Smooth muscle cell (in vitro differentiated cells): ENCODE measurements at regions not wholly inside any gene's neighbourhood (a gene's known extent, or its start where the extent isn't known, plus 50 kb on each side); places are given as distances from the start of the nearest gene placed in this dataset.

Source experiments
- DNase-seq: peaks from one replicate; lab custom pipeline; 2025; ENCODE audit not compliant: unreplicated experiment; lab: John Stamatoyannopoulos, UW
- H2AFZ ChIP-seq: fragments of 200-600 bp; sonication (generic); 2 replicates; pipeline ENCODE4 v1.6.0; 2016; ENCODE audit warnings: antibody characterized with exemption, low read depth, mild to moderate bottlenecking
- H3F3A ChIP-seq: fragments of 200-600 bp; sonication (generic); 2 replicates; pipeline ENCODE4 v1.6.0; 2017; ENCODE audit warnings: antibody characterized with exemption, low read depth
- H3K27ac ChIP-seq: fragments of 200-600 bp; sonication (generic); 2 replicates; pipeline ENCODE4 v1.5.1; 2016; ENCODE audit warnings: low read depth, mild to moderate bottlenecking
- H3K27me3 ChIP-seq: fragments of 200-600 bp; sonication (generic); 2 replicates; pipeline ENCODE4 v1.6.1; 2016; ENCODE audit warnings: low read depth, mild to moderate bottlenecking
- H3K36me3 ChIP-seq: fragments of 200-600 bp; sonication (generic); 2 replicates; pipeline ENCODE4 v1.5.1; 2016; ENCODE audit warnings: low read depth
- H3K4me1 ChIP-seq: fragments of 200-600 bp; sonication (generic); 2 replicates; pipeline ENCODE4 v1.5.1; 2016; ENCODE audit warnings: low read depth
- H3K4me2 ChIP-seq: fragments of 200-600 bp; sonication (generic); 2 replicates; pipeline ENCODE4 v1.6.0; 2016; ENCODE audit warnings: mild to moderate bottlenecking
- H3K4me3 ChIP-seq: fragments of 200-600 bp; sonication (generic); 2 replicates; pipeline ENCODE4 v1.5.1; 2016; ENCODE audit warnings: mild to moderate bottlenecking
- H3K79me2 ChIP-seq: fragments of 200-600 bp; sonication (generic); 2 replicates; pipeline ENCODE4 v1.6.0; 2016; ENCODE audit warnings: low read depth, mild to moderate bottlenecking
- H3K9ac ChIP-seq: fragments of 200-600 bp; sonication (generic); 2 replicates; pipeline ENCODE4 v1.6.0; 2016; ENCODE audit warnings: low read depth
- H3K9me3 ChIP-seq: fragments of 200-600 bp; sonication (generic); replicated peaks from 2 replicates; pipeline ENCODE4 v1.5.1; 2016; ENCODE audit warnings: low read depth
- H4K20me1 ChIP-seq: fragments of 200-600 bp; sonication (generic); 2 replicates; pipeline ENCODE4 v1.6.0; 2016; ENCODE audit warnings: low read depth
- WGBS: methylation state at CpG from one replicate; pipeline ENCODE4 v1.1.7; 2016; ENCODE audit warnings: low lambda C conversion rate; 5-methylcytosine and 5-hydroxymethylcytosine counted together
- TF ChIP-seq, protein P1 (sequence below): fragments of 200-600 bp; sonication (generic); IDR thresholded peaks from 2 replicates; pipeline ENCODE4 v1.5.1; 2017; ENCODE audit warnings: borderline replicate concordance, mild to moderate bottlenecking, antibody characterized with exemption; ENCODE audit not compliant: insufficient read depth, poor library complexity, severe bottlenecking

DNA sequence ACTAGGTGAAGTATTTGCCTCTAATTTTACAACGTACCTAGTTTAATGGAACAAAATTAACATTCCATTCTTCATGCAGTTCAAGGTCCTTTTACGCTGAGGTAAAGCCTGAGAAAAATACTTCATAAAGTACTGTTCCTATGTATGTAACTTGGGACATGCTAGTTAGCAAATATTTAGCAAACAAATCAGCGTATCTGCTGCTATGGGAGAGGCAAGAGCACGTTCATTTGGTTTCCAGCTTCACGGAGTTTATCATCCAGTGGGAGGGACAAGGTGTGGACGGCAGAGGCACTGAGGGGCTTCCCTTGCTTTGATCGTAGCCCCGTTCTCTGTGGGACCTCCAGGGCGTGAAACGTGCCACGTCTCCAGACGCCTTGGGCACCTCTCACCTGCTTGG is 248.8 kb downstream of the IRS2 start:
- Histone ChIP-seq H3K4me1 (no peaks in the 10 kb centered on the region), H3K9me3 (no peaks in the 10 kb centered on the region), H3K4me3 (no peak overlapping the region), H3K36me3 (no peaks in the 10 kb centered on the region), H3K4me2 (no peak overlapping the region), H3K79me2 (no peaks in the 10 kb centered on the region), H4K20me1 (no peaks in the 10 kb centered on the region), H3F3A (no peaks in the 10 kb centered on the region), H2AFZ (no peak overlapping the region), H3K27me3 (no peaks in the 10 kb centered on the region), H3K27ac (no peak overlapping the region), H3K9ac (no peak overlapping the region)
- DNase-seq = no peak
- 91% methylated on average over 12 of the region's 12 CpGs for WGBS
- TF ChIP-seq, protein P1, sequence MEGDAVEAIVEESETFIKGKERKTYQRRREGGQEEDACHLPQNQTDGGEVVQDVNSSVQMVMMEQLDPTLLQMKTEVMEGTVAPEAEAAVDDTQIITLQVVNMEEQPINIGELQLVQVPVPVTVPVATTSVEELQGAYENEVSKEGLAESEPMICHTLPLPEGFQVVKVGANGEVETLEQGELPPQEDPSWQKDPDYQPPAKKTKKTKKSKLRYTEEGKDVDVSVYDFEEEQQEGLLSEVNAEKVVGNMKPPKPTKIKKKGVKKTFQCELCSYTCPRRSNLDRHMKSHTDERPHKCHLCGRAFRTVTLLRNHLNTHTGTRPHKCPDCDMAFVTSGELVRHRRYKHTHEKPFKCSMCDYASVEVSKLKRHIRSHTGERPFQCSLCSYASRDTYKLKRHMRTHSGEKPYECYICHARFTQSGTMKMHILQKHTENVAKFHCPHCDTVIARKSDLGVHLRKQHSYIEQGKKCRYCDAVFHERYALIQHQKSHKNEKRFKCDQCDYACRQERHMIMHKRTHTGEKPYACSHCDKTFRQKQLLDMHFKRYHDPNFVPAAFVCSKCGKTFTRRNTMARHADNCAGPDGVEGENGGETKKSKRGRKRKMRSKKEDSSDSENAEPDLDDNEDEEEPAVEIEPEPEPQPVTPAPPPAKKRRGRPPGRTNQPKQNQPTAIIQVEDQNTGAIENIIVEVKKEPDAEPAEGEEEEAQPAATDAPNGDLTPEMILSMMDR = no peak

DNA sequence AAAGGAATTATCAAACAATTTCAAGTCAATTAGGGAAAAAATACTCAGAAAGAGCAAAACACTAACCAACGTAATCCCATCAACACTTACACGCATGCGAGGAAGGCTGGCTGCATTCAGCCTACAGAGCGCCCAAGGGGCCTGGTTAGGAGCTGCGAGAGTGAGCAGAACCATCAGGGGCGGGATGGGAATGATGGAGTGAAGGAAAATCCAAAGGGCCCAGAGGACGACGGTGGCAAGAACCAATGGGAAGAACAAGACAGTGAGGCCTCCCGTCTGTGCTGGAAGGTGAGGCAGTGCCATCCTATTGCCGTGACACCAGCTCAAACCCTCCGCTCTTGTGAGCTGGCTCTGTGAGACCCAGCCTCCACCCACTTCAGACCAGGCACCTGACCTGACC is 253.0 kb downstream of the IRS2 start:
- H3K9ac ChIP-seq = no peak overlapping the region
- no peaks in the 10 kb centered on the region for H3K4me1 ChIP-seq
- no peaks in the 10 kb centered on the region for H3F3A ChIP-seq
- TF ChIP-seq, protein P1 = no peak
- H3K27me3 ChIP-seq = no peaks in the 10 kb centered on the region
- no peak for DNase-seq
- no peaks in the 10 kb centered on the region for H3K79me2 ChIP-seq
- H3K36me3 ChIP-seq = no peaks in the 10 kb centered on the region
- no peak overlapping the region for H2AFZ ChIP-seq
- no peak overlapping the region for H3K4me2 ChIP-seq
- 93% methylated on average over 11 of the region's 11 CpGs for WGBS
- no peak overlapping the region for H3K4me3 ChIP-seq
- no peaks in the 10 kb centered on the region for H4K20me1 ChIP-seq
- no peaks in the 10 kb centered on the region for H3K9me3 ChIP-seq
- no peak overlapping the region for H3K27ac ChIP-seq

DNA sequence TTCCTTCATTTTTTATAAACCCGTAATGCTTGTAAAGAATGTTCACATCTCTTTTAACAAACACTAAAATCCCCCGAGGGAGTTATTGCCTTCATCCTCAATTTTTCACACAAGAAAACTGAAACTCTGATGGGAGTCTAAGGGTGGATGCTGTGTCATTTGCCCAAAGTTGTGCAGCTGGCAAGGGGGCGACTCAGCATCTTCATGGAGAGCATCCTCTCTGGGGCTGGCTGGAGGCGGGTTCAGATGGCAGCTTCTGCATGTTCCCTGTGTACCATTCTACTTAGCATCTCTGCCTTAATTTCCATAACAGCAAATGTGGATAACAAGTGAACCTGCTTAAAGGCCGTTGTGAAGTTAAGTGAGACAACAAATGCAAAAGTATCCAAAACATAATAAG is 256.4 kb downstream of the IRS2 start:
- H3K4me1 ChIP-seq = no peaks in the 10 kb centered on the region
- DNase-seq = no peak
- H3F3A ChIP-seq = no peaks in the 10 kb centered on the region
- no peaks in the 10 kb centered on the region for H3K79me2 ChIP-seq
- no peak overlapping the region for H2AFZ ChIP-seq
- H3K9me3 ChIP-seq = no peaks in the 10 kb centered on the region
- WGBS = 95% methylated on average over 5 of the region's 5 CpGs
- H4K20me1 ChIP-seq = no peaks in the 10 kb centered on the region
- H3K4me2 ChIP-seq = no peak overlapping the region
- no peak overlapping the region for H3K4me3 ChIP-seq
- H3K27ac ChIP-seq = no peak overlapping the region
- no peak overlapping the region for H3K9ac ChIP-seq
- H3K27me3 ChIP-seq = peaks cover 7% of the 10 kb centered on the region
- H3K36me3 ChIP-seq = no peaks in the 10 kb centered on the region
- TF ChIP-seq, protein P1 = no peak

DNA sequence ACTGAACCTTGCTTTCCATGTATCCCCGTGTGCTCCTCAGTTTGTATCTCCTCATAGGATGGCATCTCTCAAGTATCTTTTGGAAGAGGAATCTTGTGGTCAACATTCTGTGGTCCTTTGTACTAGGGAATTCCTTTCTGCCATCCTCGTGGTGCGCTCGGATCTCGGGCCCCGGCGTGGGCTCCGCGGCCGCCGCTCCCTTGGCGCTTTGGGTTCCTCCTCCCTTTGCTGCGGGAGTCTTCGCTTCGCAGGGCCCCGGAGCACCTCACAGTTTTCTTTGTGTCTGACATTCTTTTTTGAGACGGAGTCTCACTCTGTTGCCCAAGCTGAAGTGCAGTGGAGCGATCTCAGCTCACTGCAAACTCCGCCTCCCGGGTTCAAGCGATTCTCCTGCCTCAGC is 264.7 kb downstream of the IRS2 start:
- no peak overlapping the region for H2AFZ ChIP-seq
- 97% methylated on average over 21 of the region's 21 CpGs for WGBS
- H3K4me3 ChIP-seq = no peak overlapping the region
- no peak for DNase-seq
- H3K9me3 ChIP-seq = no peaks in the 10 kb centered on the region
- H3K9ac ChIP-seq = no peak overlapping the region
- TF ChIP-seq, protein P1 = no peak
- no peaks in the 10 kb centered on the region for H4K20me1 ChIP-seq
- H3K4me2 ChIP-seq = no peak overlapping the region
- peaks cover 1% of the 10 kb centered on the region for H3K27me3 ChIP-seq
- no peak overlapping the region for H3K27ac ChIP-seq
- no peaks in the 10 kb centered on the region for H3K79me2 ChIP-seq
- H3K4me1 ChIP-seq = no peaks in the 10 kb centered on the region
- no peaks in the 10 kb centered on the region for H3F3A ChIP-seq
- no peaks in the 10 kb centered on the region for H3K36me3 ChIP-seq
